Tibial nerve (tissue), 4 donors: ENCODE measurements at regions not wholly inside any gene's neighbourhood (a gene's known extent, or its start where the extent isn't known, plus 50 kb on each side); places are given as distances from the start of the nearest gene placed in this dataset.

ENCODE experiments used
- EP300 ChIP-seq, 2 donors: sonication (generic); formaldehyde crosslinking; IDR thresholded peaks; one replicate each; pipeline ENCODE4 v1.6.1; 2017; ENCODE audit warnings: antibody characterized with exemption in 2 of 2, mild to moderate bottlenecking in 1 of 2
- POLR2A ChIP-seq, 2 donors: fragments of 450-650 bp; IDR thresholded peaks; one replicate each; pipeline ENCODE4 v1.6.1; 2017; ENCODE audit warnings: antibody characterized with exemption in 2 of 2, mild to moderate bottlenecking in 2 of 2, moderate library complexity in 2 of 2
- TF ChIP-seq, protein P1 (sequence below), 5 experiments: fragments of 200-600 bp in 3 of 5; fragments of 450-650 bp in 2 of 5; sonication (generic) in 3 of 5; IDR thresholded peaks; one replicate each; pipeline ENCODE4 v1.5.1; 2016 to 2019; ENCODE audit warnings: antibody characterized with exemption in 5 of 5, mild to moderate bottlenecking in 3 of 5, moderate library complexity in 2 of 5

DNA sequence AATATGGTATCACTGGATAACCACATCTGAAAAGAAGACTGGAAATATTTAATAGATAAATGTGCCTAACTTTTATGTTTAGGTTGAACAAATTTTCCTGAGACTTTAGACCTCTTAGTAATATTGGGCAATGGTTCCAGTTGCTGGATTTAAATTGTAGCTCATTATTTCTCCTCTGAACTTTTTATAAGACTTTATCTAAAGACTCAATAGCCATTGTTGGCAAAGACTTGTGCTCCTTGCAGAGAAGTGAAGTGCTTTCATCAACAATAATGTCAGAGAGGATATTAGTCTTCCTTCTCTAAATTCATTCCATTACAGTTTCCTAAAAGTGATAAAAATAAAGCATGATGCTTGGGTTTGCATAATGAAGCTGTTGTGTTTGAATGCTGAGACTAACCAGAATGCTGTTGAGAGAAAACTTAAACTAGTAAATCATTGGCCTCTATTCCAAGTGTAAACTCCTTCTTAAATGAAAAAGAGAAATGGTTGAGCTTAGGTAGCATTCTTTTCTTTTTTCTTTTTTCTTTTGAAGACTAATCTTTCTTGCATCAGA lies 200.2 kb downstream of the TMTC3 start:
- TF ChIP-seq EP300 (IDR thresholded peaks at IDR 0.05) (no peak), POLR2A (IDR thresholded peaks at IDR 0.05) (no peak)
- TF ChIP-seq, protein P1, sequence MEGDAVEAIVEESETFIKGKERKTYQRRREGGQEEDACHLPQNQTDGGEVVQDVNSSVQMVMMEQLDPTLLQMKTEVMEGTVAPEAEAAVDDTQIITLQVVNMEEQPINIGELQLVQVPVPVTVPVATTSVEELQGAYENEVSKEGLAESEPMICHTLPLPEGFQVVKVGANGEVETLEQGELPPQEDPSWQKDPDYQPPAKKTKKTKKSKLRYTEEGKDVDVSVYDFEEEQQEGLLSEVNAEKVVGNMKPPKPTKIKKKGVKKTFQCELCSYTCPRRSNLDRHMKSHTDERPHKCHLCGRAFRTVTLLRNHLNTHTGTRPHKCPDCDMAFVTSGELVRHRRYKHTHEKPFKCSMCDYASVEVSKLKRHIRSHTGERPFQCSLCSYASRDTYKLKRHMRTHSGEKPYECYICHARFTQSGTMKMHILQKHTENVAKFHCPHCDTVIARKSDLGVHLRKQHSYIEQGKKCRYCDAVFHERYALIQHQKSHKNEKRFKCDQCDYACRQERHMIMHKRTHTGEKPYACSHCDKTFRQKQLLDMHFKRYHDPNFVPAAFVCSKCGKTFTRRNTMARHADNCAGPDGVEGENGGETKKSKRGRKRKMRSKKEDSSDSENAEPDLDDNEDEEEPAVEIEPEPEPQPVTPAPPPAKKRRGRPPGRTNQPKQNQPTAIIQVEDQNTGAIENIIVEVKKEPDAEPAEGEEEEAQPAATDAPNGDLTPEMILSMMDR (IDR thresholded peaks at IDR 0.05): no peak
